GM12878 (cell line): ENCODE measurements at regions not wholly inside any gene's neighbourhood (a gene's known extent, or its start where the extent isn't known, plus 50 kb on each side); places are given as distances from the start of the nearest gene placed in this dataset.

Source experiments
- ATAC-seq: fragments of 200-7000 bp; cut with Tn5 transposase; 3 replicates; pipeline ENCODE4 v1.9.1; 2020; ENCODE audit warnings: mild to moderate bottlenecking, moderate library complexity
- BruUV-seq: library from RNA; stranded (reverse); fragments of 400-500 nt; replicated peaks from 2 replicates; lab custom pipeline; 2021; lab: Mats Ljungman, UMichigan
- CTCF ChIA-PET: fragments of 300-600 bp; sonication (Branson Sonifier 250); formaldehyde crosslinking; extraction: SDS; loops from one replicate; lab custom pipeline; 2021; ENCODE audit warnings: inconsistent platforms; lab: Yijun Ruan, JAX
- POLR2A ChIA-PET: fragments of 350-600 bp; formaldehyde crosslinking; extraction: SDS; loops from one replicate; lab custom pipeline; 2021; ENCODE audit warnings: inconsistent platforms; lab: Charles Lee
- RAD21 ChIA-PET: fragments of 300-600 bp; sonication (Branson Sonifier 250); formaldehyde crosslinking; loops from one replicate; lab custom pipeline; 2023; ENCODE audit warnings: antibody characterized with exemption; ENCODE audit not compliant: unreplicated experiment; lab: Charles Lee
- SMC1A ChIA-PET: fragments of 300-600 bp; sonication (Branson Sonifier 250); formaldehyde crosslinking; loops from one replicate; lab custom pipeline; 2023; ENCODE audit not compliant: unreplicated experiment, uncharacterized antibody; lab: Charles Lee
- DNase-seq: peaks from one replicate; pipeline ENCODE4 v3.0.0-alpha.2; 2011; ENCODE audit warnings: low read depth, low spot score
- FAIRE-seq: peaks from 3 replicates; lab custom pipeline; 2011; peaks lifted over from hg19 to GRCh38; lab: Jason Lieb, UNC
- H2AFZ ChIP-seq: 2 replicates; pipeline ENCODE4 v1.6.0; 2011; ENCODE audit warnings: low read depth, low read length, control low read depth; ENCODE audit not compliant: control insufficient read depth
- H3K27ac ChIP-seq: 2 replicates; pipeline ENCODE4 v1.5.1; 2011; ENCODE audit warnings: control low read depth; ENCODE audit not compliant: control insufficient read depth, insufficient read depth
- H3K27me3 ChIP-seq, 2 experiments: replicated peaks in 1 of 2; 2 replicates each; pipeline versions ENCODE4 v1.6.0 to v1.6.1; 2011; ENCODE audit warnings: low read length in 1 of 2; ENCODE audit not compliant: control insufficient read depth in 2 of 2, insufficient read depth in 2 of 2
- H3K36me3 ChIP-seq, 2 experiments: 2 replicates each; pipeline ENCODE4 v1.5.1; 2011; ENCODE audit warnings: low read length in 1 of 2; ENCODE audit not compliant: control insufficient read depth in 2 of 2, insufficient read depth in 2 of 2
- H3K4me1 ChIP-seq: 2 replicates; pipeline ENCODE4 v1.6.1; 2011; ENCODE audit warnings: mild to moderate bottlenecking, low read length, moderate library complexity, mixed read lengths; ENCODE audit not compliant: control insufficient read depth, insufficient read depth
- H3K4me2 ChIP-seq: 2 replicates; pipeline ENCODE4 v1.6.0; 2011; ENCODE audit warnings: control low read depth; ENCODE audit not compliant: control insufficient read depth, insufficient read depth
- H3K4me3 ChIP-seq: fragments of 200-600 bp; sonication (generic); 2 replicates; pipeline ENCODE4 v1.5.1; 2016
- H3K79me2 ChIP-seq: 2 replicates; pipeline ENCODE4 v1.6.0; 2011; ENCODE audit warnings: low read length; ENCODE audit not compliant: control insufficient read depth, insufficient read depth
- H3K9ac ChIP-seq: 2 replicates; pipeline ENCODE4 v1.8.0; 2011; ENCODE audit warnings: low read length, control low read depth, mixed read lengths; ENCODE audit not compliant: control insufficient read depth, insufficient read depth
- H3K9me3 ChIP-seq: replicated peaks from 3 replicates; pipeline ENCODE4 v1.5.1; 2011; ENCODE audit warnings: mild to moderate bottlenecking, low read length; ENCODE audit not compliant: control insufficient read depth, insufficient read depth
- H4K20me1 ChIP-seq: 2 replicates; pipeline ENCODE4 v1.6.0; 2011; ENCODE audit not compliant: control insufficient read depth, insufficient read depth
- ATF7 ChIP-seq: fragments of 450-650 bp; IDR thresholded peaks from 2 replicates; pipeline ENCODE4 v1.6.1; 2016; ENCODE audit warnings: low read depth, mild to moderate bottlenecking
- BMI1 ChIP-seq: fragments of 450-650 bp; IDR thresholded peaks from 2 replicates; pipeline ENCODE4 v1.6.1; 2016; ENCODE audit warnings: mild to moderate bottlenecking, moderate library complexity, borderline replicate concordance
- HCFC1 ChIP-seq: fragments of 150-350 bp; IDR thresholded peaks from 2 replicates; pipeline ENCODE4 v1.6.1; 2014; ENCODE audit warnings: low read length
- IRF4 ChIP-seq: IDR thresholded peaks from 2 replicates; pipeline ENCODE4 v1.6.1; 2011; ENCODE audit warnings: low read depth, low read length
- MAX ChIP-seq: IDR thresholded peaks from 2 replicates; pipeline ENCODE4 v1.6.1; 2012; ENCODE audit warnings: low read depth, low read length, improper control_type of control experiment
- MTA2 ChIP-seq: fragments of 450-650 bp; IDR thresholded peaks from 2 replicates; pipeline ENCODE4 v1.6.1; 2016; ENCODE audit warnings: low read depth, mild to moderate bottlenecking, moderate library complexity
- MXI1 ChIP-seq: fragments of 150-350 bp; IDR thresholded peaks from 2 replicates; pipeline ENCODE4 v1.6.1; 2011; ENCODE audit warnings: low read depth, mild to moderate bottlenecking, inconsistent platforms, low read length, improper control_type of control experiment
- RBBP5 ChIP-seq: fragments of 200-600 bp; sonication (generic); conservative IDR thresholded peaks from 2 replicates; pipeline ENCODE4 v1.6.1; 2016
- SIX5 ChIP-seq: IDR thresholded peaks from 2 replicates; pipeline ENCODE4 v1.6.1; 2011; ENCODE audit warnings: mild to moderate bottlenecking, low read depth, low read length, moderate library complexity; ENCODE audit not compliant: severe bottlenecking
- SMARCA5 ChIP-seq: fragments of 450-650 bp; IDR thresholded peaks from 2 replicates; pipeline ENCODE4 v1.6.1; 2017; ENCODE audit warnings: mild to moderate bottlenecking
- SP1 ChIP-seq: IDR thresholded peaks from one replicate; pipeline ENCODE4 v1.6.1; 2011; ENCODE audit warnings: low read depth, low read length
- TCF7 ChIP-seq: IDR thresholded peaks from 2 replicates; pipeline ENCODE4 v1.6.1; 2014; ENCODE audit warnings: antibody characterized with exemption, borderline replicate concordance
- ZBED1 ChIP-seq: IDR thresholded peaks from 2 replicates; pipeline ENCODE4 v1.6.1; 2016; ENCODE audit warnings: borderline replicate concordance
- ZNF622 ChIP-seq: fragments of 450-650 bp; IDR thresholded peaks from 2 replicates; pipeline ENCODE4 v1.6.1; 2017; ENCODE audit warnings: mild to moderate bottlenecking, inconsistent platforms
- WGBS: methylation state at CpG from one replicate; pipeline ENCODE4 v1.1.6; 2016; ENCODE audit warnings: low lambda C conversion rate; ENCODE audit not compliant: insufficient replicate concordance, insufficient coverage; ENCODE audit errors: missing lambda C conversion rate; 5-methylcytosine and 5-hydroxymethylcytosine counted together
- in situ Hi-C: fragments of 300-500 bp; cut with MboI; formaldehyde crosslinking; loops from 9 replicates; pipeline ENCODE4 v1.14.3; 2018; ENCODE audit warnings: mixed read lengths
- intact Hi-C: fragments of 100-400 bp; cut with micrococcal nuclease; formaldehyde crosslinking; loops from one replicate; pipeline ENCODE4 v1.14.2; 2022; ENCODE audit not compliant: unreplicated experiment

GRCh38 chr12:118549510-118549980 lies 173.2 kb downstream of the SUDS3 start:
- in situ Hi-C loops: no loop called here
- DNase-seq (no peak), ATAC-seq (no peak), FAIRE-seq (no peak)
- Histone ChIP-seq H3K27ac (no peak overlapping the region), H2AFZ (no peak overlapping the region), H3K36me3 (no peaks in the 10 kb centered on the region), H3K4me3 (no peak overlapping the region), H3K9me3 (no peaks in the 10 kb centered on the region), H3K4me1 (no peaks in the 10 kb centered on the region), H3K79me2 (no peaks in the 10 kb centered on the region), H3K27me3 (no peaks in the 10 kb centered on the region), H3K4me2 (no peak overlapping the region), H3K9ac (no peak overlapping the region), H4K20me1 (no peaks in the 10 kb centered on the region)
- POLR2A ChIA-PET: no interaction called here
- RAD21 ChIA-PET: no interaction called here
- no TSS peak for BruUV-seq
- 40% methylated on average over 8 of the region's 8 CpGs for WGBS
- CTCF ChIA-PET: interaction anchor here (1.3 kb wide), 1 partner anchor 12 kb away, joined by 3 read pairs; no protein-coding TSS in a partner anchor
- TF ChIP-seq MXI1 (no peak), SMARCA5 (no peak), HCFC1 (no peak), MAX (no peak), BMI1 (no peak), RBBP5 (no peak), ZBED1 (no peak), IRF4 (no peak), TCF7 (no peak), ZNF622 (no peak), ATF7 (no peak), MTA2 (no peak), SIX5 (no peak), SP1 (no peak)
- SMC1A ChIA-PET: no interaction called here
- intact Hi-C loops: no loop called here
